HG03108 (cell line): ENCODE measurements at regions not wholly inside any gene's neighbourhood (a gene's known extent, or its start where the extent isn't known, plus 50 kb on each side); places are given as distances from the start of the nearest gene placed in this dataset.

Experiments
- ATAC-seq: cut with Tn5 transposase; IDR thresholded peaks from one replicate; pipeline ENCODE4 v1.9.1; 2021; ENCODE audit warnings: moderate library complexity; ENCODE audit not compliant: unreplicated experiment

DNA sequence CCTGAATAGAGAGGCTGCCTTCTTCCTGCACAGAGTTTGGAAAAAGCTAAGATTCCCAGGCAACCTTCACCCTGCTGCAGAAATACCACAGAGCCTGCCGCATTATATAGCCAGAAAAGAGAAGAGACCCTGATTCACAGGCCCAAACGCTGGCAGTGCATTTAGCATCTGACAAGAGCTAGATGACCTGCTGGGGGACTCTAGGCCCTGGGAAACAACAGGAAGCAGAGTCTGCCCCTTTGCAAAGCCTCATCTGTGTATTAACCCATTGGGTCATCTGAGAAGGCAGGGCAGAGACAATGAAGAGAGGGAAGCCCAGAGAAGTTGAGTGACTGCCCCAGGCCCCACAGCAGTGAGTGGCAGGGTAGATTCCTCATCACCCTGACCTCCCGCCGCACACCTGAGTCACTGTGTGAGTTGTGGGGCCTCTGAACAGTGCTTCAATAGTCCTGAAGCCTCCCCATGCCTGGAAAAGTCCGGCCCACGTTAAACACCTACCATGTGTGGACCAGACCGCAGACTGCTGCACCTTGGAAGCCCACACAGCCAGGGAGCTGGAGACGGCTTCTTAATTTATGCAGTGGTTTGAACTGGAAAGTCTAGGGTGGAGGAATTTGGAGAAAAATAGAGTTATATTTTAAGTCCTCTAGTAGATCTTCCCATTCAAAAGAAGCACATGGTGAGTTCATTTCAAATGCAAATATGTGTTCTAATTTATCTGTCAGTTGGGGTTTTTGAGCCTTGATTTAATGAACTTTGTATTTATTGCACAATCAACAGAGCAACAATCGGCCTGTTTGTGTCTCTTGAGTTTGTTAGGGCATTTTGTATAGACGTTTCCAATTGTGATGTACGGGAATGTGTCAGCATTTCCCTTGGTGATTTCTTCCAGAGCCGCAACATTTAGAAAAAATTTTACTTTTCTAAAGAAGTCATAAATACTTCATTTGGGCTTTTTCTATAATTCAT lies 80.4 kb upstream of the GPR26 start:
- ATAC-seq = no peak

DNA sequence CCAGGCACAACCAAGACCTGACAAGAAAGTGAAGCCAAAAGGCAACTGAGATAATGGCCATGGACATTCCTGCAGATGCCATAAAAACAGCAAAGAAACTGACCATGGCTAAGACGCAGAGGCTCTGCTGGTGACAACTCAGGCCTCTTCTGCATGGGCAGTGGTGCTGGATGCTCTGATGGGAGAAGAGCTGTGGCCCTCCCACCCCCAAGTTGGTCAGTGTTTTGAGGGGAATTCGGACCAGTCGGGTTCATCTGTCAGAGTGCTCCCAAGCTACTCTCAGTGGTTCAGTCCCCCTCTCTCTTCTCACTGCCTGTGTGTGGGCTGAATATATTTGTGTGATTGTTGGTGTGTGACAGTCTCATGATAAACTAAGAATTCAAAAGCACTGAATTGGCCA lies 79.0 kb upstream of the GPR26 start:
- no peak for ATAC-seq

DNA sequence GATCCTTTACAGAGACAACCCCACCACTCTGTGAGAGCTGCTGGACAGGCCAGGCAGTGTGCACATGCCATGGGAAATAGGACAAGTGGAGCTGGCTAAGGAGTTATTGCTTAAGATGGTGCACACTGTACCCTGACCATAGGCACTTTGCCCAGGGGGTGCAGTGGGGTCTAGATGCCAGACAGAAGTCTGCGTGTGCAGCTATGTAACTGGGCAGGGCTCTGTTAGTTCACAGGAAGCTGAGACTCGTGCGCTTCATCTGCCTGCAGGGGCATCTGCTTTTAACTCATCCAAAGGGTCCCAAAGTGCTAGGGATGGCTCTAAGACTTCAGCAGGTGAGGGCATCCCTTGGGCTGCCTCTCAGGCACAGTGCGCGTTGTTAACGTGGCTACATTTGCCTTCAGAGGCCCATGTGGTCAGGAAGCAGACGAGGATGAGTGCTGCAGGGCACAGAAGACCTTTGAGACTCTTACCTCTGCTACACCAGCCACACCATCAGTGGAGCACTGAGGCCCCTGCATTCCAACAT lies 77.7 kb upstream of the GPR26 start:
- ATAC-seq = no peak

DNA sequence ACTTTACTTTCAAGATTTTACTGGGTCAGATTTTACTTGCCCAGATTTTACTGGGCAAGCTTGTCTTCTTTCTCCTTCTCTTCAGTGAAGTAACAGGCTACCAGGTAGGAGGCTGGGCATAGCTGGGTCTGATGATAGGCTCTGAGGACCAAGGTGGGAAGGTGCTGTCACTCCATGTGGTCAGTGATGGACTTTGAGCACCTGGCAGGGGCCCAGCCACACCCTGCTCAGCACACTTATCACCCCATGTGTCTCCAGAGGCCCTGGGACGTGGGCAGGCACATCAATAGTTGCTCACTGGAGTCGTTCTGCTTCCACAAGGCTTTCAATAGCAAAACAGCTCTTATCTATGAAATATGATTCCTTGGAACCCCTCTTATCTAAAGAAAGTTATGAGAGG lies 70.5 kb upstream of the GPR26 start:
- ATAC-seq = no peak

DNA sequence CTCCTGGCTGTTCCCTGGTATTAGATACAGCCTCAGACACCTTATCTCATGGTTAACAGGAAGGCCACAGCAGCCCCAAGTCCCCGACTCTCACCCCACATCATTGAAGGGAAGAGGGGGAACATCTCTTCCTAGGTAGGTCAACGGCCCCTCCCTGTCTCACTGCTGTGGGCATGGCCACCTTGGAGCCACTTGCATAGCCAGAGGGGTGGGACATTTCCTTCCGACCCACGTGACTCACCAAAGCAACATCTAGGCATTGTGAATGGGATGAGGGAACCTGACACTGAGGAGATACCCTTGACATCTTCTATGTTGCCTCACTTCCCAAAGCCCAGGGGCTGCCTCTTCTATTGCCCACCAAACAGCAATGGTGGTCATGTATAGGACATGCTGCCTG lies 68.5 kb upstream of the GPR26 start:
- ATAC-seq = no peak

DNA sequence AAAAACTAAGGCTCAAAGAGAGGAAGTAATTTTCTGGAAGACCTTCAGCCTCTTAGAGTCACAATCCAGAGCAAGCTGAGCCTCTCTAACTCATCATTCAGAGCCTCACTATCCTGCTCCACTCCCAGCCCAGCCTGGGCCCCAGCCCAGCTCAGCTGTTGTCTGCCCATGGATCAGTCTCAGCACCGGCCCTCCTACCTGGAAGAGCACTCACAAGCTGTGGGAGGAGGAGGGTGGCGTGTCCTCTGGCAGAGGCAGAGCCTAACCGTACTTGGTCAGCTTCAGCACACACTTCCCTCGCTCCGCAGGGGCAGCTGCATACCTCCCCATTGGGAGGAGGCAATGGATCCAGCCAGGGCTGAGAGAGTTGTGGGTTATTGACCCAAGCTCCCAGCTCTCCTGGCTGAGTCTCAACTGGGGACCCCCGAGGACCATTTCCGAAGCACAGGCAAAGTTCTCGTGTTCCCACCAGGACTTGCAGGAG lies 66.7 kb upstream of the GPR26 start:
- no peak for ATAC-seq

DNA sequence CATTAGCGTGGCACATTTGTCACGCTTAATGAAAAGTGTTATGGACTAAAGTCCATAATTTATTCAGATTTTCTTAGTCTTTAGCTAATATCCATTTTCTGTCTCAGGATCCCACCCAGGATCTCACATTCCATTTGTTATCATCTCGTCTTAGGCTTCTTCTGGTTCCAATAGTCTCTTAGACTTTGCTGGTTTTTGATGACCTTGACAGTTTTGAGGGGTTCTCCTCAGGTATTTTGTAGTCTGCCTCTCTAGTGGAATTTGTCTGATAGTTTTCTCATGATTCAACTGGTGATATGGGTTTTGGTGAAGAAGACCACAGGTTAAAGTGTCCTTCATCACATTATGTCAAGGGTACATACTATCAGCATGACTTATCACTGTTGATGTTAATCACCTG lies 66.0 kb upstream of the GPR26 start:
- ATAC-seq = no peak

DNA sequence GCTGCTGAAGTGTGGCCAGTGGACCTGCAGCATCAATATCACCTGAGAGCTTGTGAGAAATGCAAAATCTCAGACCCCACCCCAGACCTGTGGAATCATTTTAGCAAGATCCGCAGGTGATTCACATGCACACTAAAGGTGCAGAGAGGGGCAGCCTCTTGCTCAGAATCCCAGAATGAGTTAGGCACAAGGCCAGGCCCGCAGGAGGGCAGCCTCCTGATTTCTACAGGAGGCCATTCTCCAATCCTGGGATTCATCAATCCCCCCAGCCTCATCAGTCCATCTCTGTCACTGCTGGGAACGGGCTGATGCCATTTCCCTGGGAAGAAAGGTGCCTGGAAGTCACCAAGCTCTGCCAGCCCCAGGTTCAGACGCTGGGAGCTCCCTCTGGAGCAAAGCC lies 63.0 kb upstream of the GPR26 start:
- no peak for ATAC-seq

DNA sequence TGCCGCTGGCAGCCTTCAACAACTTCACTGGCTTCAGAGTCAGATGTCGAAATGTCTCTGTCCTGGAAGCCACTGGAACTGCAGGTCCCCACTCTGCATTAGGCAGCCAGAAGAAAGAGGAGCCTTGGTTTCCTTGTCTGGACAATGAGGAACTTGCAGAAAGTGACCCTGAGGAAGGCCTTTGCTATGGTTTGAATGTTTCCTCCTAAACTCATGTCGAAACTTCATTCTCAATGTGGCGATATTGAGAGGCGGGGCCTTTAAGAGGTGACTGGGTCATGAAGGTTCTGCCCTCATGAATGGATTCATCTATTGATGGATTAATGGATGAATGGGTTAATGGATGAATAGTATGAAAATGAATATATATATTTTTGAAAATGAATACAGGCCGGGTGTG lies 61.6 kb upstream of the GPR26 start:
- ATAC-seq = no peak

DNA sequence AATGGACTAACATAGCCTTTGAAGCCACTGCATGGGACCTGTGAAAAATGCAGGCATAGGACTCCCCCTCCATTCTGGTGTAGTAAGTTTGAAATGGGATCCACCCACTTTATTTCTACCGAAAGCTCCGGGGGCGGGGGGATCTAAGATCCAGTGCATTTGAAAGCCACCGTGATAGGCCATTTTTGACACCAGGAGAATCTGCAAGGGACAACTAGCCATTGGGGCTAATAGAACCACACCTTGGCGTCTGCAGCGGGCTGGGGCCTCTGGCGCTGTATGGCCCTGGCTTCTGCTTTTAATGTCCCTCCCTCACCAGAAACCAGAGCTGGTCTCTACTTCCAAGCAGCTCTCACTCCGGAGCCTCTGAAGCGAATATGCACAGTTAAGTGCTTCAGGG lies 60.1 kb upstream of the GPR26 start:
- no peak for ATAC-seq

DNA sequence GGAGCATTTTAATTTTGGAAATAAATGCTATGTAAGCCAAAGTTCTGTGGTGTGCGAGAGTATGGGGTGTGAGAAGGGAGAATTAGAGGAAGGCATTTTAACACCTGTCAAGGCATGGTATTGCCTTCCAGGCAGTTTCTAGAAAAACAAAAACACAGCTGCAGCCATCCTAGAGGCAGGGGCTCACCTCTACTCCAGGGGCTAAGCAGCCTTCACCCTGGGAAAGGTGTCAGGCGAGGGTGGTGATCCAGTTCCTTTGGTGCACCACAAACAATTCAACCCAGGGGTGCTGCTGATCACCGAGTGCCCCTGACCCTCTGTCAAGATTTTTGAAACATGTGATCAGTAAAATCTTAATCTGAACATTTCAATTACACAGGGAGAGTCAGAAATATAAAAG lies 59.2 kb upstream of the GPR26 start:
- no peak for ATAC-seq

DNA sequence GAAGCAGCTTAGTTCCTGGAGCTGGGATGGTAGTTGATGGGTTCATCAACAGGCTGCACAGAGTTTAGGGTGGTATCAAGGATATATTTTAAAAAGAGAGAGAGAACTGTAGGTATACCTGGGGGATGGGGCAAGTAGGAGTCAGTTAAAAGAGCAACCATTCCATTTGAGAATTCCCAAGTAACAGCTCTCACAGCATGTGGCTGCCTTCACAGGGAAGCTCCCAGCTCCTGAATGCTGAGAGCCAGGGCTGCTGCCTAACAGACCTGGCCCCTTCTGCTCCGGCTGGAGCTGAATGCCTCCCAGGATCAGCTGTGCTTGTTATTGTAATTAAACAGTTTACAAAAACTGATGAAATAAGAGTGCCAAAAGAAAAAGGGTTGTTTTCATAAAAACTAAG lies 58.8 kb upstream of the GPR26 start:
- no peak for ATAC-seq

DNA sequence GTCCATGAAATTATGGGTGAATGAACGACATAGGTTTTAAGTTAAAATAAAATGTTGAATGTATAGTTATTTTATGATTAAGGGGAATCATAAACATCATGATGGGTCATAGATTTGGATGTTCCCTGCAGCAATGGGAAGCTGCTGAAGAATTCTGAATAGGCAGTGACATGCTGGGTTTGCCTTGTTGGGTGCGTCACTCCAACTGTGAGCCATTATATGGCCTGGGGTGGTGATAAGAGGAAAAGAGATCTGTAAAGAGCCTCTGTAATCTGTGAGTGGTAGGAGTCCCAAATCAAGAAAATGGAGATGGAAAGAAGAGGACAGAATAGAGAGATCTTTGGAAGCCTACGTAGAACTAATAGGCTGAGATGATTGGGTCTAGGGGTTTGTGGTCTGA lies 58.1 kb upstream of the GPR26 start:
- no peak for ATAC-seq

DNA sequence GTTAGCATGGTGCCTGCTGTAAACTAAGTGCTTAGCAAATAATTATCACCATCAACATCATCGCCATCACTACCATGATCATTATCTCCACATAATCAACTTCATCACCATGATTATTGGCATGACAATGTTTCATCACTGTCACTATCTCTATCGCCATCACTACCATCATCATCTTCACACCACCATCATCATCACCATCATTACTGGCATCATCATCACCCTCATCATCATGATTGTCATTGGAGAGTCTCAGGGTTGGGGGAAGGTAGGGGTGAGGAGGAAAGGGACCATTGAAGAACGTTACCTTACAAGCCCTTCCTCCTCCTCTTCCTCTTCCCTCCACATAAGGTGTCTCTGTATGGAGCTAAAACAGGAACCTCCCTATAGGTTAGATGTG lies 54.9 kb upstream of the GPR26 start:
- ATAC-seq = no peak

DNA sequence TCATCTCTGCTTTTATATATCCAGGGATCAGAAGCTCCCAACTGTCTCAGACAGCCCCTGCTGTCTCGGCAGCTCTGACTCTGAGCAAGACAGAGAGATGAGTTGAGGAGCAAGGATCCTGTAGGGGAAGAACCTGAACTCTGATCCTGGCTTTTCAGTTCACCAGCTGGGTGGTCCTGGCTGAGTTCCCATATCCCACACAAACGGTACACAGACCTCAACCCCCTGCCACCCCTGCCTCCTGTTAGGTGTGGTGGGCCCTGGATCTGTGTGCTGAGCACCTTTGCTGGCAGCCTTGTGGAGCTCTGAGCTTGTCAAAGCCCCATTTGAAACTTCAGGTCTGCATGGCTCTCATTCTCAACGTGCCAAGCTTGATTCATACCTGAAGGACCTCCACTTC lies 54.3 kb upstream of the GPR26 start:
- ATAC-seq = no peak

DNA sequence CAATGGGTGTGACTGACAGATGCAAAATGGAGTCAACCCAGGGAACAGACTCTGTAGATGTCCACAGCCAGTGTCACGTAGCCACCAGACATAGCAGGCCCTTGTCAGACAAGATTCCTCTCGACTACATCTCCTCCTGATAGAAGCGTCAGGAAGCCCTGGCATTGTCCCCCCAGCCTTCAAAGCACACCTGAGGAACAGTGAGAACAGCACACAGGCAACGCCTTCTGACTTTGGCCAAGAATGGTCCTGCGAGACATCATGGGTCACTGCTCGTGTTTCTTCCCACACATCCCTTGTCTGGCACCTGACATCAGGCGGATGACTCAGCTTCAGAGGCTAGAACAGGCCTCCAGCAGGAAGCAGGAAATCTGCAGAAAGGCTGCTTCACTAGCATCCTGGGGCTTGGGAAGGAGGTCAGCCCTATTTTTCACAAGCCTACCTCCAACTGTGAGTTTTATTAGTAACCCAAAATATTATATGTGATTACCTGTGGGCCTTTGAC lies 52.8 kb upstream of the GPR26 start:
- no peak for ATAC-seq

DNA sequence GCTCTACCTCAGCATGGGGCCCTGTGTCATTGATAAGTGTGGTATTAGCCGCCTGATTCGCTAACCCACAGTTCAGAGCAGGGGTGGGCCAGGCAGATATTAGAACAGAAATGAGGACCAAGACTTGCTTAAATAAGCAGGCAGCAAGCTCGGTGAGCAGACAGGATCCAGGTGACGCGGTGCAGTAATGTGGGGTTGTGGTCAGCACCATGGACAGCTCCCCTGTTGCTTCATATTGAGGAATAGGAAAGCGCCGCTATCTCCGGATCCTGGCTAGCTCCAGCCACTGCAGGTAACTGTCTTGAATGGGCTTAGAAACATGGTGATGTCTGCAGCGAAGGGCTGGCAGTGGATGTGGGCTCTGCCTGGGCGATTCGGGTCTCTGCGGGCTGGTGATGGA lies 51.3 kb upstream of the GPR26 start:
- ATAC-seq = no peak
